Gastroesophageal sphincter (tissue), 3 donors: ENCODE measurements at regions not wholly inside any gene's neighbourhood (a gene's known extent, or its start where the extent isn't known, plus 50 kb on each side); places are given as distances from the start of the nearest gene placed in this dataset.

Experiments used
- CTCF ChIP-seq, 4 experiments: fragments of 200-600 bp in 2 of 4; fragments of 450-650 bp in 2 of 4; sonication (generic) in 1 of 4; IDR thresholded peaks; one replicate each; pipeline ENCODE4 v1.5.1; 2017 to 2019; ENCODE audit warnings: antibody characterized with exemption in 4 of 4, mild to moderate bottlenecking in 2 of 4, moderate library complexity in 2 of 4
- POLR2A ChIP-seq, 2 donors: fragments of 450-650 bp; IDR thresholded peaks; one replicate each; pipeline ENCODE4 v1.6.1; 2017; ENCODE audit warnings: antibody characterized with exemption in 2 of 2, mild to moderate bottlenecking in 2 of 2, moderate library complexity in 1 of 2
- POLR2AphosphoS5 ChIP-seq: sonication (generic); formaldehyde crosslinking; IDR thresholded peaks from one replicate; pipeline ENCODE4 v1.6.1; 2017; ENCODE audit warnings: antibody characterized with exemption

GRCh38 chr17:71934520-71934919, 186.3 kb upstream of the SOX9 start:
- no peak for TF ChIP-seq CTCF (IDR thresholded peaks at IDR 0.05)
- TF ChIP-seq POLR2AphosphoS5, result no peak
- no peak for TF ChIP-seq POLR2A (IDR thresholded peaks at IDR 0.05)
